H1 (cell line): ENCODE measurements at regions not wholly inside any gene's neighbourhood (a gene's known extent, or its start where the extent isn't known, plus 50 kb on each side); places are given as distances from the start of the nearest gene placed in this dataset.
"Not testable (repeated sequence)": the region's sequence is repeated elsewhere in the genome, so short reads cannot be mapped to it uniquely, and the experiment has no call there.

Experiments
- CTCF ChIA-PET: fragments of 300-600 bp; sonication (Branson Sonifier 250); formaldehyde crosslinking; loops from one replicate; lab custom pipeline; 2021; ENCODE audit not compliant: partially characterized antibody; lab: Charles Lee
- POLR2A ChIA-PET: fragments of 300-600 bp; sonication (Branson Sonifier 250); formaldehyde crosslinking; loops from one replicate; lab custom pipeline; 2021; ENCODE audit warnings: inconsistent platforms; ENCODE audit not compliant: partially characterized antibody; lab: Charles Lee
- DNase-seq, 2 experiments: peaks; one replicate each; pipeline versions ENCODE4 v3.0.0 to v3.0.0-alpha.2; 2010 to 2022; ENCODE audit warnings: low spot score in 2 of 2, low read depth in 1 of 2, mixed read lengths in 1 of 2
- FAIRE-seq: peaks from 2 replicates; lab custom pipeline; 2011; peaks lifted over from hg19 to GRCh38; lab: Jason Lieb, UNC
- H2AFZ ChIP-seq: 2 replicates; pipeline ENCODE4 v1.8.1; 2012; ENCODE audit warnings: low read length, inconsistent platforms
- H2AK5ac ChIP-seq: 2 replicates; pipeline ENCODE4 v1.6.1; 2013; ENCODE audit warnings: low read depth, low read length
- H2BK120ac ChIP-seq: replicated peaks from 2 replicates; pipeline ENCODE3; 2013; ENCODE audit warnings: low read depth, low read length, inconsistent platforms
- H2BK12ac ChIP-seq: 2 replicates; pipeline ENCODE4 v1.6.1; 2013; ENCODE audit warnings: low read depth, low read length
- H2BK15ac ChIP-seq: 2 replicates; pipeline ENCODE4 v1.6.1; 2013; ENCODE audit warnings: low read length
- H2BK20ac ChIP-seq: 2 replicates; pipeline ENCODE4 v1.6.1; 2013; ENCODE audit warnings: low read length
- H2BK5ac ChIP-seq: 2 replicates; pipeline ENCODE4 v1.6.1; 2013; ENCODE audit warnings: low read depth, low read length
- H3K14ac ChIP-seq: 2 replicates; pipeline ENCODE4 v1.6.1; 2013; ENCODE audit warnings: inconsistent platforms; ENCODE audit not compliant: insufficient read length
- H3K18ac ChIP-seq: 2 replicates; pipeline ENCODE4 v1.6.1; 2013; ENCODE audit warnings: low read length; ENCODE audit errors: extremely low read depth
- H3K23ac ChIP-seq: 2 replicates; pipeline ENCODE4 v1.6.1; 2013; ENCODE audit warnings: inconsistent platforms; ENCODE audit not compliant: insufficient read length
- H3K23me2 ChIP-seq: 2 replicates; pipeline ENCODE4 v1.6.1; 2013; ENCODE audit warnings: low read depth, low read length
- H3K27ac ChIP-seq: 2 replicates; pipeline ENCODE4 v1.6.1; 2011; ENCODE audit warnings: low read depth, low read length, inconsistent platforms
- H3K27me3 ChIP-seq, 4 experiments: replicated peaks in 1 of 4; 1 replicate in 1 of 4; 2 replicates in 3 of 4; pipeline versions ENCODE4 v1.6.1 to v1.8.1; 2011 to 2013; ENCODE audit warnings: low read length in 3 of 4, mild to moderate bottlenecking in 3 of 4, inconsistent platforms in 2 of 4, mixed read lengths in 2 of 4, moderate library complexity in 1 of 4; ENCODE audit not compliant: control insufficient read depth in 3 of 4, insufficient read depth in 3 of 4; ENCODE audit errors: extremely low read depth in 1 of 4
- H3K36me3 ChIP-seq, 4 experiments: 2 replicates each; pipeline versions ENCODE4 v1.6.1 to v1.8.1; 2011 to 2013; ENCODE audit warnings: mild to moderate bottlenecking in 4 of 4, low read length in 3 of 4, moderate library complexity in 2 of 4, control low read depth in 1 of 4, inconsistent platforms in 1 of 4; ENCODE audit not compliant: insufficient read depth in 4 of 4, control insufficient read depth in 2 of 4
- H3K4ac ChIP-seq: replicated peaks from 2 replicates; pipeline ENCODE3; 2013; ENCODE audit warnings: low read length, low read depth, mixed read lengths, inconsistent platforms; ENCODE audit not compliant: insufficient read length
- H3K4me1 ChIP-seq, 4 experiments: replicated peaks in 1 of 4; 1 replicate in 1 of 4; 2 replicates in 3 of 4; pipeline versions ENCODE4 v1.6.1 to v1.8.1; 2011 to 2013; ENCODE audit warnings: low read length in 3 of 4, inconsistent platforms in 2 of 4, mixed read lengths in 1 of 4; ENCODE audit not compliant: insufficient read depth in 4 of 4, control insufficient read depth in 3 of 4
- H3K4me2 ChIP-seq, 2 experiments: 2 replicates each; pipeline versions ENCODE4 v1.6.1 to v1.8.1; 2011 to 2013; ENCODE audit warnings: low read depth in 2 of 2, low read length in 2 of 2, control low read depth in 1 of 2, inconsistent platforms in 1 of 2, mild to moderate bottlenecking in 1 of 2; ENCODE audit not compliant: insufficient read depth in 1 of 2
- H3K4me3 ChIP-seq, 4 experiments: fragments of 200-600, 300-600 bp in 1 of 4; sonication (generic), shearing (Covaris generic), sonication (Bioruptor Twin) in 1 of 4; 2 replicates each; pipeline versions ENCODE4 v1.5.1 to v1.8.1; 2011 to 2016; ENCODE audit warnings: low read length in 4 of 4, low read depth in 3 of 4, control low read depth in 2 of 4, inconsistent platforms in 2 of 4, mild to moderate bottlenecking in 2 of 4, mixed read lengths in 1 of 4, moderate library complexity in 1 of 4; ENCODE audit not compliant: insufficient read depth in 2 of 4; ENCODE audit errors: extremely low read depth in 1 of 4
- H3K56ac ChIP-seq: replicated peaks from 2 replicates; pipeline ENCODE3; 2013; ENCODE audit warnings: low read depth, mild to moderate bottlenecking, mixed read lengths, low read length, inconsistent platforms; ENCODE audit not compliant: insufficient read length
- H3K79me1 ChIP-seq: 2 replicates; pipeline ENCODE4 v1.6.1; 2013; ENCODE audit warnings: low read depth, low read length, control low read depth
- H3K79me2 ChIP-seq, 2 experiments: 2 replicates each; pipeline versions ENCODE4 v1.6.1 to v1.8.1; 2012 to 2013; ENCODE audit warnings: low read length in 2 of 2, mild to moderate bottlenecking in 2 of 2, inconsistent platforms in 1 of 2; ENCODE audit not compliant: insufficient read depth in 2 of 2, control insufficient read depth in 1 of 2
- H3K9ac ChIP-seq, 4 experiments: replicated peaks in 1 of 4; 1 replicate in 1 of 4; 2 replicates in 3 of 4; pipeline versions ENCODE4 v1.6.1 to v1.8.1; 2011 to 2013; ENCODE audit warnings: low read depth in 3 of 4, low read length in 3 of 4, control low read depth in 2 of 4, mild to moderate bottlenecking in 2 of 4, moderate library complexity in 2 of 4, inconsistent platforms in 1 of 4; ENCODE audit errors: extremely low read depth in 1 of 4
- H3K9me3 ChIP-seq, 2 experiments: 2 replicates each; pipeline versions ENCODE4 v1.6.1 to v1.8.1; 2012 to 2013; ENCODE audit warnings: mild to moderate bottlenecking in 2 of 2, moderate library complexity in 2 of 2, control low read depth in 1 of 2, inconsistent platforms in 1 of 2, low read depth in 1 of 2, low read length in 1 of 2, mixed read lengths in 1 of 2; ENCODE audit not compliant: insufficient read depth in 2 of 2
- H4K20me1 ChIP-seq, 2 experiments: replicated peaks in 1 of 2; 2 replicates each; pipeline versions ENCODE3 to v1.8.1; 2011 to 2013; ENCODE audit warnings: inconsistent platforms in 2 of 2, low read length in 2 of 2, mild to moderate bottlenecking in 1 of 2; ENCODE audit not compliant: insufficient read depth in 2 of 2, control insufficient read depth in 1 of 2
- H4K5ac ChIP-seq: 2 replicates; pipeline ENCODE4 v1.6.1; 2013; ENCODE audit warnings: low read length, low read depth, mixed read lengths, inconsistent platforms; ENCODE audit not compliant: insufficient read length
- H4K8ac ChIP-seq: 2 replicates; pipeline ENCODE4 v1.8.0; 2013; ENCODE audit warnings: mild to moderate bottlenecking, moderate library complexity, low read length, inconsistent platforms; ENCODE audit not compliant: insufficient read depth; ENCODE audit errors: extremely low read depth
- H4K91ac ChIP-seq: replicated peaks from 2 replicates; pipeline ENCODE3; 2013; ENCODE audit warnings: low read length, mixed read lengths, inconsistent platforms; ENCODE audit not compliant: insufficient read length
- WGBS, 2 experiments: shearing (Covaris generic) in 1 of 2; methylation state at CpG; one replicate each; pipeline versions ENCODE4 v1.1.6 to v1.1.7; 2013 to 2015; ENCODE audit warnings: low lambda C conversion rate in 2 of 2, mixed read lengths in 2 of 2, inconsistent platforms in 1 of 2, low coverage in 1 of 2, missing lambda C conversion rate in 1 of 2; ENCODE audit not compliant: insufficient replicate concordance in 2 of 2, insufficient coverage in 1 of 2, insufficient read length in 1 of 2; ENCODE audit errors: extremely low coverage in 1 of 2, missing lambda C conversion rate in 1 of 2; 5-methylcytosine and 5-hydroxymethylcytosine counted together

DNA sequence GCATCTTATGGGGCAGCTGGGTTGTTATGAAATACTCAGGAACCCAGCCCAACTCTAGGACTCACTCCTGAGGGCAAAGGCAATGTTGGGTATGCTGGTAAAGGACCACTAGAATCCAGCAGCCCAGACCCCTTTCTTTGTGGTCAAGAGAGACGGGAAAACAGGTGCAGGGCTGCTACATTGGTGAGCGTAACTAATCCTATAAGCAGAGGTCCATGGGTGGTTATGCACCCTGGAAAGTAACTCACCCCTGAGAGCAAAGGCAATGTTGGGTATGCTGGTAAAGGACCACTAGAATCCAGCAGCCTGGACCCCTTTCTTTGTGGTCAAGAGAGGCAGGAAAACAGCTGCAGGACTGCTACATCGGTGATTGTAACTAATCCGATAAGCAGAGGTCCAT lies 1422.7 kb downstream of the SLITRK1 start:
- H3K56ac ChIP-seq, H3K4ac ChIP-seq, H2BK5ac ChIP-seq, CTCF ChIA-PET, DNase-seq, H3K27ac ChIP-seq, H2BK15ac ChIP-seq, H2BK20ac ChIP-seq, H3K79me1 ChIP-seq, H2BK120ac ChIP-seq, H3K23me2 ChIP-seq, H2AFZ ChIP-seq, H3K4me2 ChIP-seq, H4K8ac ChIP-seq, H2AK5ac ChIP-seq, H4K20me1 ChIP-seq, H3K14ac ChIP-seq, H3K9ac ChIP-seq, H3K18ac ChIP-seq, H3K27me3 ChIP-seq, FAIRE-seq, H3K23ac ChIP-seq, H3K9me3 ChIP-seq, H4K91ac ChIP-seq, H4K5ac ChIP-seq, H3K36me3 ChIP-seq, H3K4me3 ChIP-seq, H3K79me2 ChIP-seq, H3K4me1 ChIP-seq, H2BK12ac ChIP-seq: not testable (repeated sequence)
- POLR2A ChIA-PET = interaction anchor here (0.6 kb wide), 1 partner anchor 139 kb away, joined by 3 read pairs; no protein-coding TSS in a partner anchor
- 82% methylated on average over 4 of the region's 4 CpGs; no CpG with 5 or more reads in 1 of the 2 experiments for WGBS, 2 experiments
